ENCODE measurements at regions not wholly inside any gene's neighbourhood (a gene's known extent, or its start where the extent isn't known, plus 50 kb on each side); places are given as distances from the start of the nearest gene placed in this dataset.
"Not testable (repeated sequence)": the region's sequence is repeated elsewhere in the genome, so short reads cannot be mapped to it uniquely, and the experiment has no call there.

DNA sequence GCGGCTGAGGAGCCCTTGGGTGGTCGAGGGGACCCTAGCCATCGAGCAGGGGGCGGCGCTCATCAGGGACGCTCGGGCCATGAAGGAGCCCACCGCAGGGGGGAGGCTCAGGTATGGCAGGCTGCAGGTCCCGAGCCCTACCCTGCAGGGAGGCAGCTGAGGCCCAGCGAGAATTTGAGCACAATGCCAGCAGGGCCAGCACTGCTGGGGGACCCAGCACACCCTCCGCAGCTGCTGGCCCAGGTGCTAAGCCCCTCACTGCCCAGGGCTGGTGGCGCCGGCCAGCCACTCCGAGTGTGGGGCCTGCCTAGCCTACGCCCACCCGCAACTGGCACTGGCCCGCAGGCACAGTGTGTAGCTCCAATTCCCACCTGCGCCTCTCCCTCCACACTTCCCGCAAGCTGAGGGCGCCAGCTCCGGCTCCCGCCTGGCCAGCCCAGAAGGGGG, 325.4 kb upstream of the FRG1 start:
- DNase-seq (ENCODE audit: low read depth in 4 of 4, low spot score in 3 of 4), result no peak

DNA sequence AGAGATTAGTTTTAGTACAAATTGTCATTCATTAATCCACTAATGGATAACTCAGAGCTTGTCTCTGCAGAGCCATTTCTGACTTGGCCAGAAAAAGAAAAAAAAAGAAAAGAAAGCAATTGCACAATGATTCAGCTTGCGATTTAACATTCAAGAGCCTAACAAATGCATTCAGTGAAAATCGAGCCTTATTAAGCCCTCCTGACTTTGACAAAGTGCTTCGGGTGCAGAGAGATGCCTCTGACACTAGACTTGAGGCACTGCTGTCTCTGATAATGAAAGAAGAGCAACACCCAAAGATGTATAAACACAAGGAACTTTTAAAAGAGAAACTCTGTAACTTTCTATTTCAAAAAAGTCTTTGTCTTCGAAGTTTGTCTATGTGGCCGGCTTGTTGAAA, 322.9 kb upstream of the FRG1 start:
- not testable (repeated sequence) for DNase-seq (ENCODE audit: low read depth in 4 of 4, low spot score in 3 of 4)

DNA sequence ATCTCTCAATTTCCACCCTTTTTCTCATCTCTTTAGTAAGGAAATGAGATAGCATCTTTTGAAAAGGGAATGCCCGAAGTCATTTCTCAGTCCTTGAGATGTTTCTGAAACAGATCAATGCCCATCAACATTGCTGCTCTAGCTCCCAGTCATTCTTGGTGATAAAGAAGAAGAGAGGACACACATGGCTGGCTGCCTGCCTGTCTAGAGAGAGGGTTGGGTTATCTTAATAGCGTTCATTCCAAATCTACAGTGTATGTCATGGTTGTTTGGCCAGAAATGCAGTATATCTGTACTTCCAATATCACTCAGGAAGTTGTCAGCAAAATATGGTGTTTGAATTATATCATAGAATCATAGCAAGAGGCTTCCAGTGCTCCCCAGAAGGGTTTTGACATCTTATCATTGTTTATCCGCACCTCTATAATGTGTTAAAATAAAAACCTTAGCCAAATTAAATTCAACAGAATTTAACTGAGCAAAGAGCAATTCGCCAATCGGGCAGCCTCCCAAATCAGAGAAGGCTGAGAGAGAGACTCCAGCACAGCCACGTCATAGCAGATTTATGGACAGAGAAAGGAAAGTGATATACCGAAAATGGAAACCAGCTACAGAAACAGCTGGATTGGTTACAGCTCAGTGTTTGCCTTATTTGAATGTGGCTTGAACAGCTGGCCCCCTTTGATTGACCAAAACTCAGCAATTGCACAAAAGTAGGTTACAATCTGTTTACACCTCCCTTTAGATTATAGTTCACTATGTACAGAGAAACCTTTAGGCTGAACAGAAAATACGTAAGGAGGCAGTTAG, 321.0 kb upstream of the FRG1 start:
- DNase-seq (ENCODE audit: low read depth in 4 of 4, low spot score in 3 of 4), result not testable (repeated sequence)

DNA sequence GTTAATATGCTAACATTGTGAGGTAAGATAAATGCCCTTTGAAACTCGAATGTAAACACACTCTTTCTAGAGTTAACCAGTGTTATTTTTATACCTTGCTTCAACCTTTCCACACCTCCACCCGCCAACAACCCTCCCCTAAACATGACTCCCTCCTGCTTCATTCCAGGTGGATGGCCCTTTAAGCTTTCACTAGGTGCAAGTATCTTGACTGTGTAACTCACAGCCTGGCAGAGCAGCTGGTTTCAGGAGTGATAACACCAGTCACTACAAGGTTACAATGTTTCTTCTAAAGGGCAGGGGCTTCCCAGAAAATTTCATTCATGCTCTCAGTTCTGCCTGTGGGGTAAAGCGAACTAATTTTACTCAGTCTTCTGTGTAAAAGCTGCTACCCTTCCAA, 318.1 kb upstream of the FRG1 start:
- not testable (repeated sequence) for DNase-seq (ENCODE audit: low read depth in 4 of 4, low spot score in 3 of 4)

DNA sequence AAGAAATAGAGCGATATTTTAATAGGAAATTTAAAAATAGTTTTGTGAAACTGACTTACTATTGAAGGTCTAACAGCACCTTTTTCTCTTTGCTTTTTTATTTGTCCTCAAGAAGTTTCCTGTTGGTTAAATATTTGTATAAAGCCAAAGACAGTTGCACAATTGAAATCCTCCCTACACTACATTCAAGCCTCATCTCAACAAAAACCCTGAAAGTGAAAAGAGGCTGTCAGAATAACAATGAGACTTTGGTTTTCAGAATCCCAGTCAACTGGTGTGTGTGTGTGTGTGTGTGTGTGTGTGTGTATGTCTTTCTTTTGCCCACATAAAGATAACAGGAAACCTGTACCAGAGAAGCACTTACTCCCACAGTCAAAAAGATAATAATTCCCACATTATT, 313.6 kb upstream of the FRG1 start:
- DNase-seq (ENCODE audit: low read depth in 4 of 4, low spot score in 3 of 4), result not testable (repeated sequence)

DNA sequence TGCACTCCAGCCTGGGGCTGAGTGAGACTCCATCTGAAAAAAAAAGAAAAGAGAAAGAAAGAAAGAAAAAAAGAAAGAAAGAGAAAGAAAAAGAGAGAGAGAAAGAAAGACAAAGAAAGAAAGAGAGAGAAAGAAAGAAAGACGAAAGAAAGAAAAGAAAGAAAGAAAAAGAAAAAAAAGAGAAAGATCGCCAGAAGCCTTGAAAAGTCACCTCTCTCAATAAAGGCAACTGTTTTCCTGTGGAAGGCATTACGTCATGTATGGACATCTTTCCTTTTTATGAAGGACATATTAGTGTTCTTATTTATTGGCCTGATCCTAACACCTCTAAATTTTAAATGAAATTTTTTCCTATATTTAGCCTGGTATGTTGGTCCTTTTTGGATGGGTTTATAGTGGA, 310.9 kb upstream of the FRG1 start:
- not testable (repeated sequence) for DNase-seq (ENCODE audit: low read depth in 4 of 4, low spot score in 3 of 4)

DNA sequence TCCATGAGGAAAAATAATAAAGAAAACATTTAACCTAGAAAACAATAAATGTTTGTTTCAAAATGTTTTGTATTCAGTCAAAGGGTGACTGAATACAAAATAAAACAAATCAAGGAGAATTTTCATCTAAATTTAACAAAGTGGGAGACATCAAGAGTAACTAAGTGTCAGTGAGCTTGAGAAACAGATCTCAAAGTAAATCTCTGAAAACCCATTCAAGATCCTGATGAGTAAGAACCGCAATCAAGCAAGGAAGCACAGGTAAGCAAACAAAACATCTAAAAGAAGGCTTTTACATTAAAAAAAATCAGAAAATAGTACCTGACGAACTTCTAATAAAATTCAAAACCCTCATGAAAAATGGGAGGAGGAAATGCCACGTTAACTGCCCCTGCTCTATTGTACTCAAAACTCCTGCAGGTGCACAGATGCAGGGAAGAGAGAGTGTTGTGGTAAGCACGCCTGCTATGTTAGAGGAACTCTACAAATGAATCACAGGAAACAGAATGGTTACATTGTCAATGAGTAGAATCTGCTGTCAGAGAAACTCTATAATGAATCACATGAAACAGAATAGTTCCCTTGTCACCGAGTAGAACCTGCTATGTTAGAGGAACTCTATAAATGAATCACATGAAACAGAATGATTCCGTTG, 309.6 kb upstream of the FRG1 start:
- not testable (repeated sequence) for DNase-seq (ENCODE audit: low read depth in 4 of 4, low spot score in 3 of 4)

DNA sequence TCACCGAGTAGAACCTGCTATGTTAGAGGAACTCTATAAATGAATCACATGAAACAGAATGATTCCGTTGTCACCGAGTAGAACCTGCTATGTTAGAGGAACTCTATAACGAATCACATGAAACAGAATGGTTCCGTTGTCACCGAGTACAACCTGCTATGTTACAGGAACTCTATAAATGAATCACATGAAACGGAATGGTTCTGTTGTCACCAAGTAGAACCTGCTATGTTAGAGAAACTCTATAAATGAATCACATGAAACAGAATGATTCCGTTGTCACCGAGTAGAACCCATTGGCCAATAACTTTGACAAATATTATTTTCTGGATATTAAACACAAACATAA, 309.1 kb upstream of the FRG1 start:
- not testable (repeated sequence) for DNase-seq (ENCODE audit: low read depth in 4 of 4, low spot score in 3 of 4)

DNA sequence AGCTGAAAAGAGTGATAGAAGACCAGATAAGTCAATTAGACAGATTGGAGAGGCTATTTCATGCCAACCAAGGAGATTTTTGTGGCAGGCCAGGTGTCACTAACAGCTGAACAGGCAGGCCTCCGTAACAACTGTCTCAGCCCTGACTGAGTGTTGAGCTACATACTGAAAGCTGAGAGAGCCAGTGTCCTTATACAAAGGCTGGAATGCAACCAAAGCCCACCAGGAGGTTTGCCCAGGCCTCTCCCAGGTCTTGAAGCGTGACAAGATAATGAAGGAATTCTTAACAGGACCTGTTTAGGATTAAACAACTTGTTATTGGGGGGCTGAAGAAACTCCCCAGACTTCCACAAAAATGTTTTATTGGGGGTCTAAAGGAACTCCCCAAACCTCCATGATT, 290.2 kb upstream of the FRG1 start:
- not testable (repeated sequence) for DNase-seq (ENCODE audit: low read depth in 4 of 4, low spot score in 3 of 4)

DNA sequence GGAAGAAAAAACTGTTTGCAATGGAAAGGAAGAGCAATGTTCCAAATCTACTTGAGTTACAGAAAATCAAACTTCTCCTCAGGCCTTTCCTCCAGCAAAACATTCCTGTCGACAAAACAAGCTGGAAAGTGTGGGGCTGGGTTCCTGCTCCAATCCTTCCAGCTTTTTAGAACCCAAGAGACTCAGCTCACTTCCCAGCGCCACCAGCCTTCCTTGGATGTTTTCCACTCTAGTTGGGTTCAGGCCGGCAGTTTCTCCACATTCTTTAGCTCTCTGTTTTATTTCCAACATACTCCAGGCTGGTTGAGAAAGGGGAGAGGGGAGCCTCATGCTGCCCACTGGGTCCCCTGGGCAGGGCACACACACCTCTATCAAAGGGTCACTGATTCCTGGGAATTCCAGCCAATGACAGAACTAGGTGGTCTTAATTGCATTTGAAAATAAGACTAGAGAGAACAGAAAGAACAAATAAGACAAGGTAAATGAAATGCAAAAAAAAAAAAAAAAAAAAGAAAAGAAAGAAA, 287.5 kb upstream of the FRG1 start:
- DNase-seq (ENCODE audit: low read depth in 4 of 4, low spot score in 3 of 4), result not testable (repeated sequence)

DNA sequence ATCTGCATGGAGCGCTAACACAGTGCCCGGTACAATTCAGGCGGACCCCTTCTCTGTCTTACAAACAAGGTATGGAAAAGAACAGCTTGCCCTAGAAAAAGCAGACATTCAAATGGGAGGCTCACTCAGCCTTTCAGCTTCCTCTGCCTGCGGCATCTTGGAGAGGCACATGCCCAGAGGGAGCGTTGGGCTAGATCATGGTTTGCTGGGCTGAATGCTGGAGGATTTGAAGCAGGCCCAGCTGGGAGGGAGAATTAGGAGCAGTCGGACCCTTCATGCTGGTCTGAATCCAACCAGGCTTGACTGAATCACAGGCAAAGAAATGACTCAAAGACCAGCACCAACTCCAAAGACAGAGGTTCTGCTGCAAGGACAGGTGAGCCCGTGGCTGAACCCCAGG, 286.7 kb upstream of the FRG1 start:
- not testable (repeated sequence) for DNase-seq (ENCODE audit: low read depth in 4 of 4, low spot score in 3 of 4)

DNA sequence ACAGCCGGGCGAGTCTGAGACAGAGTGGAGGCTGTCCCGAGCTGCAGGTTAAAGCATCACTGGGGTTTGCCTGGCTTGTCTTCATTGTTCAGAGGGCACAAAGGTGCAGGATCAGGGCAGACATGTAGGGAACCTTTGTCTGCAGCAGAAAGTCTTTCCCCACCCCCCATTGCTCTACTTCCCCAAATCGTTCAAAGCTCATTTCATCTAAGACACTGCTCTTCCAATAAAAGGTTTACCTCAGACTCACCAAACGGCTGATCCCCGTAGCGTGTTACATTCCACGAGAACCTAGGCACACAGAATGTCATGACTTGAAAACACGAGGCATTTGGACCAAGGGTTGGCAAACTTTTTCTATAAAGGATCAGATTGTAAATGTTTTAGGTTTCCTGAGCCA, 286.3 kb upstream of the FRG1 start:
- not testable (repeated sequence) for DNase-seq (ENCODE audit: low read depth in 4 of 4, low spot score in 3 of 4)

DNA sequence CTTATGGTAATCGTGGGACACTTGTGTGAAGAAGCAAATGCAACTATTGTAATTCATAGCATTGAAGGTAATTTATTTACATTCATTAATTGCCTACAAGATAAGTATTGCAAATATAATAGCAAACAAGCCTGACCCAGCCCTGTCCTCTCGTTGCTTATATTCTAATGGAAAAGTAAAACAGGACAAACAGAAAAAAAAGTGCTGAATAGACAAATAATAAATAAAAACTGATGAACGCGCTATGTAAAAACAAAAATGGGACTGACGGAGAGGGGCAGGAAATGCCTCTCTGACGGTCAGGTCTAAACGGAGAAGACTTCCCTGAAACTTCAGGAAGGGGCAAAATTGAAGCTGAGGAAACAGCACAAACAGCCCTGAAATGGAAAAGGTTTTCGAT, 284.9 kb upstream of the FRG1 start:
- DNase-seq (ENCODE audit: low read depth in 4 of 4, low spot score in 3 of 4), result not testable (repeated sequence)

DNA sequence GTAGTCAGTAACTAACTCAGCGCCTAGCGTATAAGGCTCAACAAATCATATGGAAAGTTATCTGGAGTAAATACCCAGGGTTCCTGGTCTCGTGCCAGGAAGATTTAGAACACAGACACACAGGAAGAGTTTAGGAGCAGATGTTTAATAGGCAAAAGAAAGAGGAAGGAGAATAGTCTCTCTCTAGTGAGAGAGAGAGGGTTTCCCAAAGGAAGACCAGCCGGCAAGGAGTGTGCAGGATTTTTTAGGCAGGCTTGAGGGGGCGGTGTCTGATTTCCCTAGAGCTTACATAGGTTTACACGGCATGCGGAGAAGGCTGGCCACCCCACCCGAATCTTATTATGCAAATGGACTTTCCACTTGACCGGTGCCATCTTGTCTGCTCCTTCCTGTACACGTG, 284.0 kb upstream of the FRG1 start:
- DNase-seq (ENCODE audit: low read depth in 4 of 4, low spot score in 3 of 4), result no peak

DNA sequence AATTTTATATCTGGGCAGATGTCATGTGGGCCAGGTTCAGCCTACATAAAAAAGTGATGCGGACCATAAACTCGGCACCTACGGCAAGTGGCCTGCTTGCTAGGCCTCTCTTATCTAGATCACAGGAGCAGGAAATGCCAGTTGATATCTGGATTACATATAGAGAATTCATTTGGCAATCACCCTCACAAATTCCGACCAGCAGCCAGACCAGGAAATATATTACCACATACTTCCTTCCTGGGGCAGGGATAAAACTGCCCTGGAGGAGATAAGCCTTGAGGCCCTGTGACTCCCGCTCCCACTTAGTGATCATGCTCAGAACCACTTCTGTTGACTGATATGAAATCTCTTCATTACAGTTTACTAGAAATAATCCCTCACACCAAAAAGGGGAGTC, 282.4 kb upstream of the FRG1 start:
- not testable (repeated sequence) for DNase-seq (ENCODE audit: low read depth in 4 of 4, low spot score in 3 of 4)

DNA sequence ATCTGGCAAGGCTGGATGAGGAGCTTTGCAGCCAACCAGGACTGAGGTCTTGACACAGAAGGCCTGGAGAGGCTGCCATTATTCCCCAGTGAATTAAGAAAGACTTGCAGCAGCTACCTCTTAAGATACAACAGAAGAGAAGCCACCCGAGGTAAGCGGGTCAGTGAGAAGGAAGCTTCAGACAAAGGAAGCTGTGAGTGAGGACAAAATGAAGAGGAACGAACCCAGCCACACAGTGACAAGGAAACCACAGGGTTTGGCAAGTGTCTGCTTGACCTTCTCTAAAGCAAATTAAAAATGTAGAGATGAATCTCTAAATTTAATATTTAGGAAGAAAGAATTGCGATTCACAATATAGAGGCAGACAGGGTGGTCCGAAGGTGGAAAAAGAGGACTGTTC, 281.8 kb upstream of the FRG1 start:
- DNase-seq (ENCODE audit: low read depth in 4 of 4, low spot score in 3 of 4), result not testable (repeated sequence)

DNA sequence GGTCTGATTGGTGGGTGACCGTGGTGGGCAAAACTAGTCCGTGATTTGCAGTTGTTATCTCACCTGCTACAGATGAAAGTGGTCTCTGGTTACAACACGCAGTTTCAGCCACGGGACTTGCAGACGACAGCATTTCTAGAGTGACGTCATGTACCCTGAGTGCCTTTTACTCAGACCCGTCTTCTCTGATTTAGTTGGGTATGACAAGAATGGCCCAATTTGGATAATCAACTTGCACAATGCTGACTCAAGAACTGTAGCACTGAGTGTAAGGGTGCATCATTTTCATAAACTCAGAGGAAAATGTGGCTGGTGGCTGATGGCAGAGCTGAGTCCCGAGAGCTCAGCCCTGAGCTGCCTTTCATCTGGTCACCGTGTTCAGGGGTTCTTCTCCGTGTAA, 281.4 kb upstream of the FRG1 start:
- DNase-seq (ENCODE audit: low read depth in 4 of 4, low spot score in 3 of 4), result no peak

DNA sequence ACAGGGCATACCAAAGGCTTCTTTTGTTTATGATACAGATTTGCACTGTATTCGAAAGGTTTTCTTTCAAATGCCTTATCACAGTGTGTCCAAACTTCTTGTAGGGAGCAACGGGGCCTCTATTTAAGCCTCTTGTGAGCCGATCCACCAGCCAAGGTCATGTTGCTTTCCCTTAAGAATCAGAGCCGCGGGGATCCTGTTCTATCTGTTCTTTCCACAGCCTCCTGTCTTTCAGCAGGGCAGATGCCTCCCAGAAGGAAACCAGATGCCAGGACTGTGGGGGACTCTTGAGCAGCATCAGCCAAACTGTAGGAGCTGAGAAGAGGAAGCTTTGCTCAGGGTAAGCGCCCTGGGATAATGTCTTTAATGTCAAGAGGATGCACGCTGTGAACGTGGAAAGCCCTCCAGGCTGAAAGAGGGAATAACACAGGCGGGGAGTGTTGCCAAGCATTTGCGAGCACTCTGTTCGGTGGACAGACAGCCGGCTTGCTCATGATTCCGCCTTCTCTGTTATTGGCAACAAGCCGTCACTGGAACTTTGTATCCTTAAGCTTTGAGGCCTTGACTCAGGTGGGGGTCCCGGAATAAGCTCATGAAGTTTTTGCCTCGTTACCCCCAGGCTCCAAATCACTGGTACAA, 279.8 kb upstream of the FRG1 start:
- no peak for DNase-seq (ENCODE audit: low read depth in 4 of 4, low spot score in 3 of 4)

DNA sequence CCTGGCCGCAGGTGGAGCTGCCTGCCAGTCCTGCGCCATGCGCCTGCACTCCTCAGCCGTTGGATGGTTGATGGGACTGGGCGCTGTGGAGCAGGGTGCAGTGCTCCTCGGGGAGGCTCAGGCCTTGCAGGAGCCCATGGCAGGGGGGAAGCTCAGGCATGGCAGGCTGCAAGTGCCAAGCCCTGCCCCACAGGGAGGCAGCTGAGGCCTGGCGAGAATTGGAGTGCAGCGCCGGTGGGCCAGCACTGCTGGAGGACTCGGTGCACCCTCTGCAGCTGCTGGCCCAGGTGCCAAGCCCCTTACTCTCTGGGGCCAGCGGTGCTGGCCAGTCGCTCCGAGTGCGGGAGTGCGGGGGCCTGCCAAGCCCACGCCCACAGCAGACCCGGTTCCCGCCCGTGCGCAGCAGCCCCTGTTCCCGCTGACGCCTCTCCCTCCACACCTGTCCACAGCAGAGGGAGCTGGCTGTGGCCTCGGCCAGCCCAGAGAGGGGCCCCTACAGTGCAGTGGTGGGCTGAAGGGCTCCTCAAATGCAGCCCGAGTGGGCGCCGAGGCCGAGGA, 275.9 kb upstream of the FRG1 start:
- no peak for DNase-seq (ENCODE audit: low read depth in 4 of 4, low spot score in 3 of 4)

DNA sequence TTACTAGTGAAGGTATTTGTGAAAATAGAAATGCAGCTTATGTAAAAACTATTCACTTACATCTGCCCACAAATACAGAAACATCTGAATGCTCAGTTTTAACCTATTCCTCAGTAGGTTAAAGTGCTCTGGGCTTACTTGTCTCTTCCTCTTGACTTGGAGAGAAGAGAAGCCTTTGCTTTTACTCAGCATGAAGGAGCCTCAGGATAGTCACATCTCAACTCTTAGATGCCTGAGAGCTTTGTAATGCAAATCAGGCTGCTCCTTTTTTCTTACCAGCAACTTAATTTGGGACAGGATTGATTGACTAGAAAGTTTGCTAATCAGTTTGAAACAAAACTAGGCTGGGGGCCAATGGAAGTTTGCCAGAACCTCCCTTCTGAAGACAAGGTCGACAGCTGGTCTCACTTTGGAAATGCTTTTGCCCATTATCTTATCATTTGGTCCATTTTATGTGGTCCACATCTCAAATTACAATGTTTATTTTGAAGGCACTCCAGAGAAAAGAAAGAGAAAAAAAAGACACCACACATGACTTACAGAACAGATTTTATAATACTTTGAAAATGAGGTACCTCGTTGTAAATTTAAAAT, 274.9 kb upstream of the FRG1 start:
- not testable (repeated sequence) for DNase-seq (ENCODE audit: low read depth in 4 of 4, low spot score in 3 of 4)

DNA sequence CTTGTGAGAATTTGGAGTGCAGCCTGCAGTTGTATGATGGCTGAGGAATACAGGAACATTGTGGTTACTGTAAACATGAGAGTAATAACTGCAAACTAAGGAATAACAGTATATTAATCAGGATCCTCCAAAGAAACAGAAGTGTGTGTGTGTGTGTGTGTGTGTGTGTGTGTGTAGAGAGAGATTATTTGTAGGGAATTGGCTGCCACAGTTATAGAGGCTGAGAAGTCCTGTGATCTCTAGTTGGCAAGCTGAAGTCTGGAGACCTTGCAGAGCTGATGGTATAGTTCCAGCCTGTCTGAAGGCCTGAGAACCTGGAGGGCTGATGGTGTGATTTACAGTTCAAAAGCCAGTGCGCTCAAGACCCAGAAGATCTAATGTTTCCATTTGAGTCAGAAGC, 273.3 kb upstream of the FRG1 start:
- DNase-seq (ENCODE audit: low read depth in 4 of 4, low spot score in 3 of 4), result not testable (repeated sequence)
